KMS-11 (cell line): ENCODE measurements at regions not wholly inside any gene's neighbourhood (a gene's known extent, or its start where the extent isn't known, plus 50 kb on each side); places are given as distances from the start of the nearest gene placed in this dataset.

Source experiments
- H2AFZ ChIP-seq: fragments of 200-600 bp; sonication (generic); 2 replicates; pipeline ENCODE4 v1.6.1; 2016; ENCODE audit warnings: antibody characterized with exemption, mixed run types, low read depth
- H3K27ac ChIP-seq: fragments of 200-600 bp; sonication (generic); 2 replicates; pipeline ENCODE4 v1.6.1; 2016; ENCODE audit warnings: mild to moderate bottlenecking, mixed run types
- H3K27me3 ChIP-seq: fragments of 200-600 bp; sonication (generic); 2 replicates; pipeline ENCODE4 v1.6.1; 2017; ENCODE audit warnings: mild to moderate bottlenecking, low read depth, mixed run types, moderate library complexity; ENCODE audit not compliant: insufficient read depth
- H3K36me3 ChIP-seq: fragments of 200-600 bp; sonication (generic); 2 replicates; pipeline ENCODE4 v1.6.1; 2017; ENCODE audit warnings: mild to moderate bottlenecking, mixed run types; ENCODE audit not compliant: insufficient read depth
- H3K4me1 ChIP-seq: fragments of 200-600 bp; sonication (generic); 2 replicates; pipeline ENCODE4 v1.6.1; 2016; ENCODE audit warnings: mild to moderate bottlenecking, low read depth, mixed run types; ENCODE audit not compliant: poor library complexity, severe bottlenecking
- H3K4me2 ChIP-seq: fragments of 200-600 bp; sonication (generic); 2 replicates; pipeline ENCODE4 v1.7.0; 2016; ENCODE audit warnings: mild to moderate bottlenecking, mixed run types
- H3K4me3 ChIP-seq: fragments of 200-600 bp; sonication (generic); IDR thresholded peaks from 2 replicates; pipeline ENCODE4 v1.6.1; 2017; ENCODE audit warnings: low read depth, low read length, mixed read lengths; ENCODE audit not compliant: insufficient read depth
- H3K79me2 ChIP-seq: fragments of 200-600 bp; sonication (generic); 2 replicates; pipeline ENCODE4 v1.6.1; 2016; ENCODE audit warnings: low read depth, mixed run types; ENCODE audit not compliant: insufficient read depth
- H3K9ac ChIP-seq: fragments of 200-600 bp; sonication (generic); 2 replicates; pipeline ENCODE4 v1.6.1; 2016; ENCODE audit warnings: mild to moderate bottlenecking, mixed run types
- H4K20me1 ChIP-seq: fragments of 200-600 bp; sonication (generic); 2 replicates; pipeline ENCODE4 v1.6.1; 2016; ENCODE audit warnings: mild to moderate bottlenecking, mixed run types; ENCODE audit not compliant: insufficient read depth
- CTCF ChIP-seq: fragments of 200-600 bp; sonication (generic); conservative IDR thresholded peaks from 2 replicates; pipeline ENCODE4 v1.6.1; 2017; ENCODE audit warnings: low read depth, mild to moderate bottlenecking, antibody characterized with exemption, low read length, moderate library complexity, mixed read lengths

DNA sequence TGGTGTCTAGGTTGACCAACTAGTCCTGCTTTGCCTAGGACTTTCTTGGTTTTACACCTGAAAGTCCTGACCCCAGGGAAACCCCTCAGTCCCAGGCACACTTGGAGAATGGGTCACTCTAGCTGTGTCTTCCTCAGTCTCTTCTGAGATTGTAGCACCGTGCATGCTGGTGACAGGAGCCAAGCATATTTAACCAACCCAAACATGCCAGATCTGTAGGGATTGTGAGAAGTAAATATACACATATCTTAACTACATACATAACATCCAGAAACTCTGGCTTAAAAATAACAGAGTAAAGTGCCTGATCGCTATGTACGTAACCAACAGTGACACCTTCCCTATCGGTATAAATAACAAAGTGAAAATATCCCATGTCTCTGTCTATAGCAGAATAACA, 158.1 kb downstream of the HAPSTR1 start:
- Histone ChIP-seq H3K79me2 (no peaks in the 10 kb centered on the region), H3K27me3 (no peaks in the 10 kb centered on the region), H3K27ac (no peak overlapping the region), H3K9ac (no peak overlapping the region), H3K4me2 (no peak overlapping the region), H3K4me3 (no peak overlapping the region), H3K4me1 (no peaks in the 10 kb centered on the region), H2AFZ (no peak overlapping the region), H3K36me3 (no peaks in the 10 kb centered on the region), H4K20me1 (no peaks in the 10 kb centered on the region)
- no peak for TF ChIP-seq CTCF

DNA sequence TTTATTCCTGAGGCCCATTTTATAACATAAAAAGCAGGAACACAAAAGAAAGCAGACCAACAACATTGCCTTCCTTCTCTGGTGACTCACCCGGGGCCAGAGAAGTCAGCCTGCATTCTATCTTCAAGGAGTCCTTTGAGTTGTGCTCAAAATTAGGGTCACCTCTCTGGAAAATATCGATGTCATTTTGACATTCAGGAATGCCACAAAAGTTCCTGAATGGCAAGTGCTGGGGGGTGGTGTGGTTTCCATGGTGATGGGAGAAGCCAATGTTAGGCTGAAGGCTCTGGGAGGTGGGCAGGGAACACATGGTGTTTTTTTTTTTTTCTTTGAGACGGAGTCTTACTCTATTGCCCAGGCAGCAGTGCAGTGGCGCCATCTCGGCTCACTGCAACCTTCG, 159.6 kb downstream of the HAPSTR1 start:
- Histone ChIP-seq H4K20me1 (no peaks in the 10 kb centered on the region), H3K27me3 (no peaks in the 10 kb centered on the region), H2AFZ (no peak overlapping the region), H3K4me3 (no peak overlapping the region), H3K79me2 (no peaks in the 10 kb centered on the region), H3K36me3 (no peaks in the 10 kb centered on the region), H3K27ac (no peak overlapping the region), H3K4me2 (no peak overlapping the region), H3K9ac (no peak overlapping the region), H3K4me1 (no peaks in the 10 kb centered on the region)
- TF ChIP-seq CTCF = no peak

GRCh38 chr16:9254863-9255262, 163.4 kb downstream of the HAPSTR1 start:
- H3K4me3 ChIP-seq = no peak overlapping the region
- TF ChIP-seq CTCF = no peak
- no peak overlapping the region for H3K9ac ChIP-seq
- no peaks in the 10 kb centered on the region for H3K79me2 ChIP-seq
- no peaks in the 10 kb centered on the region for H4K20me1 ChIP-seq
- no peak overlapping the region for H3K27ac ChIP-seq
- H3K4me1 ChIP-seq = no peaks in the 10 kb centered on the region
- no peaks in the 10 kb centered on the region for H3K36me3 ChIP-seq
- H2AFZ ChIP-seq = no peak overlapping the region
- H3K27me3 ChIP-seq = no peaks in the 10 kb centered on the region
- no peak overlapping the region for H3K4me2 ChIP-seq

DNA sequence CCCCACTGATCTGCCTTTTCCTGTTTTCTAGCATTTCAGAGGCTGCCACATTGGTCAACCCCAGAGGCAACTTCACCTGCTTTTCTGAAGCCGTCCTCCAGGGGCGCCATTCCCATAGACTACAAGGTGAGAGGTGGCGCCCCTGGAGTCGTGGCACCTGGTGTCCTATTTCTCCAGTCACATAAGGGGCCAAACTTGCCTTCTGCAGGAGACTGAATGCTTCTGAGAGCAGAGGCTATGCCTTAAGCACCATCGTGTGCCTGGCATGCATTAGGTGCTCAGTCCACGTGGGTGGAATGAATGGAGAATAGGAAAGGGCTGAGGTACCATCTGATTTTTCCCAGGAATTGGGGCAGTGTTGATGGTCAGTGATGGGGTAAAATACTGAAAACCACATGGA, 164.8 kb downstream of the HAPSTR1 start:
- no peaks in the 10 kb centered on the region for H3K4me1 ChIP-seq
- no peak overlapping the region for H3K4me2 ChIP-seq
- H3K36me3 ChIP-seq = no peaks in the 10 kb centered on the region
- no peaks in the 10 kb centered on the region for H4K20me1 ChIP-seq
- TF ChIP-seq CTCF = peak; percentile 91
- no peaks in the 10 kb centered on the region for H3K79me2 ChIP-seq
- no peak overlapping the region for H3K27ac ChIP-seq
- no peak overlapping the region for H2AFZ ChIP-seq
- H3K27me3 ChIP-seq = no peaks in the 10 kb centered on the region
- H3K9ac ChIP-seq = no peak overlapping the region
- no peak overlapping the region for H3K4me3 ChIP-seq

DNA sequence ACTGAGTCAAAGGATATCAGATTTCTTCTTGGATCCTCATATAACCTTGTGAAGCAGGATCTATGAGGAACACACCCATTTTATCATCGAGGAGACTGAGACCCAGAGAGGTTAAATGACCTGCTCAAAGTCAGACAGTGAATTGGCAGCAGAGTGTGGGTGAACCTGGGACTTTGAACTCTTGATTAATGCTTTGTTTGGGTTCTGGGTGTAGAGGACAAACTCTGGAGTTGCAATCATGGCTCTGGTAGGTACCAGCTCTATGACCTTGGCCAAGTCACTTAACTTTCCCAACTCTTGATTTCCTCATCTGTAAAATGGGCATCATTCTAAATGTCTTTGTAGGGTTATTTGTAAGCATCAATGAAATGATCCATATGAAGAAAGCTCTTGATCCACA, 166.4 kb downstream of the HAPSTR1 start:
- TF ChIP-seq CTCF = no peak

More for the DNA sequence above, 166.4 kb downstream of the HAPSTR1 start:
- H3K27me3 ChIP-seq = no peaks in the 10 kb centered on the region
- no peaks in the 10 kb centered on the region for H3K4me1 ChIP-seq
- H3K79me2 ChIP-seq = no peaks in the 10 kb centered on the region
- H3K4me2 ChIP-seq = no peak overlapping the region
- no peaks in the 10 kb centered on the region for H3K36me3 ChIP-seq
- H3K9ac ChIP-seq = no peak overlapping the region
- H2AFZ ChIP-seq = no peak overlapping the region
- H3K4me3 ChIP-seq = no peak overlapping the region
- no peaks in the 10 kb centered on the region for H4K20me1 ChIP-seq
- H3K27ac ChIP-seq = no peak overlapping the region
